Endothelial cell of umbilical vein (primary cell): ENCODE measurements at regions not wholly inside any gene's neighbourhood (a gene's known extent, or its start where the extent isn't known, plus 50 kb on each side); places are given as distances from the start of the nearest gene placed in this dataset.

Source experiments
- BruUV-seq: library from RNA; stranded (reverse); fragments of 400-500 nt; replicated peaks from 2 replicates; lab custom pipeline; 2021; lab: Mats Ljungman, UMichigan
- CTCF ChIA-PET: fragments of 300-600, 350-600 bp; sonication (Branson Sonifier 250); formaldehyde crosslinking; loops from one replicate; lab custom pipeline; 2021; ENCODE audit warnings: antibody characterized with exemption, inconsistent platforms; lab: Charles Lee
- POLR2A ChIA-PET: fragments of 300-600, 350-600 bp; sonication (Branson Sonifier 250); formaldehyde crosslinking; loops from one replicate; lab custom pipeline; 2021; ENCODE audit warnings: antibody characterized with exemption, inconsistent platforms; lab: Charles Lee
- DNase-seq: peaks from one replicate; pipeline ENCODE4 v3.0.0-alpha.2; 2011; ENCODE audit warnings: low read depth, low spot score
- FAIRE-seq: peaks from 2 replicates; lab custom pipeline; 2011; peaks lifted over from hg19 to GRCh38; lab: Jason Lieb, UNC
- H2AFZ ChIP-seq: 2 replicates; pipeline ENCODE4 v1.6.0; 2012; ENCODE audit warnings: low read depth, low read length, control low read depth, inconsistent platforms
- H3K27ac ChIP-seq: 2 replicates; pipeline ENCODE4 v1.5.1; 2011; ENCODE audit warnings: low read depth, mild to moderate bottlenecking, control low read depth, low read length, moderate library complexity; ENCODE audit not compliant: insufficient read depth
- H3K27me3 ChIP-seq, 2 experiments: 2 replicates each; pipeline versions ENCODE4 v1.6.0 to v1.6.1; 2011; ENCODE audit warnings: low read length in 2 of 2, mixed read lengths in 1 of 2; ENCODE audit not compliant: control insufficient read depth in 2 of 2, insufficient read depth in 2 of 2
- H3K36me3 ChIP-seq, 2 experiments: 2 replicates in 1 of 2; 3 replicates in 1 of 2; pipeline ENCODE4 v1.5.1; 2011; ENCODE audit warnings: low read length in 2 of 2, mild to moderate bottlenecking in 1 of 2, moderate library complexity in 1 of 2; ENCODE audit not compliant: control insufficient read depth in 2 of 2, insufficient read depth in 2 of 2; ENCODE audit errors: extremely low read depth in 1 of 2
- H3K4me1 ChIP-seq: 3 replicates; pipeline ENCODE4 v1.5.1; 2011; ENCODE audit warnings: mild to moderate bottlenecking, low read length; ENCODE audit not compliant: control insufficient read depth, insufficient read depth; ENCODE audit errors: extremely low read depth
- H3K4me2 ChIP-seq: 2 replicates; pipeline ENCODE4 v1.6.1; 2011; ENCODE audit warnings: low read length, control low read depth, mixed read lengths; ENCODE audit not compliant: insufficient read depth
- H3K4me3 ChIP-seq, 3 experiments: fragments of 200-600 bp in 1 of 3; sonication (generic), shearing (Covaris generic) in 1 of 3; replicated peaks in 1 of 3; 2 replicates each; pipeline ENCODE4 v1.5.1; 2011 to 2016; ENCODE audit warnings: control low read depth in 3 of 3, low read length in 3 of 3, mild to moderate bottlenecking in 2 of 3, inconsistent platforms in 1 of 3, low read depth in 1 of 3, moderate library complexity in 1 of 3; ENCODE audit not compliant: insufficient read depth in 1 of 3
- H3K79me2 ChIP-seq: 2 replicates; pipeline ENCODE4 v1.6.0; 2012; ENCODE audit warnings: low read length, inconsistent platforms; ENCODE audit not compliant: control insufficient read depth, insufficient read depth
- H3K9ac ChIP-seq: replicated peaks from 2 replicates; pipeline ENCODE3; 2011; ENCODE audit warnings: low read length, control low read depth; ENCODE audit not compliant: insufficient read depth; ENCODE audit errors: extremely low read depth
- H3K9me1 ChIP-seq: replicated peaks from 3 replicates; pipeline ENCODE4 v1.6.0; 2011; ENCODE audit warnings: mild to moderate bottlenecking, low read length; ENCODE audit not compliant: control insufficient read depth, insufficient read depth; ENCODE audit errors: extremely low read depth
- H3K9me3 ChIP-seq: replicated peaks from 2 replicates; pipeline ENCODE4 v1.5.1; 2012; ENCODE audit warnings: low read length, inconsistent platforms; ENCODE audit not compliant: control insufficient read depth, insufficient read depth
- H4K20me1 ChIP-seq: replicated peaks from 2 replicates; pipeline ENCODE3; 2011; ENCODE audit warnings: mild to moderate bottlenecking, low read length; ENCODE audit not compliant: control insufficient read depth, insufficient read depth; ENCODE audit errors: extremely low read depth
- EZH2 ChIP-seq: IDR thresholded peaks from 2 replicates; pipeline ENCODE4 v1.6.1; 2012; ENCODE audit warnings: borderline replicate concordance, low read depth, mild to moderate bottlenecking, moderate library complexity, low read length, inconsistent platforms; ENCODE audit not compliant: severe bottlenecking
- FOS ChIP-seq: IDR thresholded peaks from 2 replicates; pipeline ENCODE4 v1.6.1; 2011; ENCODE audit warnings: mild to moderate bottlenecking, low read length, moderate library complexity, borderline replicate concordance; ENCODE audit not compliant: insufficient read depth
- GATA2 ChIP-seq: IDR thresholded peaks from 2 replicates; pipeline ENCODE4 v1.7.0; 2011; ENCODE audit warnings: low read depth, mild to moderate bottlenecking, moderate library complexity, mixed read lengths, low read length; ENCODE audit not compliant: insufficient read length, insufficient read depth
- JUN ChIP-seq: IDR thresholded peaks from 2 replicates; pipeline ENCODE4 v1.6.1; 2011; ENCODE audit warnings: borderline replicate concordance, low read depth; ENCODE audit not compliant: insufficient read length, insufficient read depth
- MYC ChIP-seq: IDR thresholded peaks from one replicate; pipeline ENCODE4 v1.6.1; 2011; ENCODE audit warnings: mild to moderate bottlenecking, low read depth, low read length
- POLR2A ChIP-seq: IDR thresholded peaks from 2 replicates; pipeline ENCODE4 v1.6.1; 2012; ENCODE audit warnings: low read depth, mild to moderate bottlenecking, control low read depth, low read length
- POLR2AphosphoS5 ChIP-seq: IDR thresholded peaks from 2 replicates; pipeline ENCODE4 v1.6.1; 2012; ENCODE audit warnings: low read depth, mild to moderate bottlenecking, control low read depth, low read length, moderate library complexity; ENCODE audit not compliant: insufficient read depth
- dilution Hi-C: fragments of 300-500 bp; cut with MboI; formaldehyde crosslinking; loops from one replicate; pipeline ENCODE4 v1.15.0; 2019; ENCODE audit warnings: low sequenced_read_pairs; ENCODE audit not compliant: extremely low pct_ligation_motif_present
- intact Hi-C: fragments of 100-400 bp; cut with micrococcal nuclease; formaldehyde crosslinking; loops from one replicate; pipeline ENCODE4 v1.10.0; 2022
- TF ChIP-seq, protein P1 (sequence below), 2 donors: IDR thresholded peaks; 1 replicate in 1 of 2; 2 replicates in 1 of 2; pipeline ENCODE4 v1.5.1; 2011; ENCODE audit warnings: low read length in 2 of 2, mild to moderate bottlenecking in 2 of 2, moderate library complexity in 2 of 2, control low read depth in 1 of 2, inconsistent platforms in 1 of 2, low read depth in 1 of 2; ENCODE audit not compliant: insufficient read depth in 1 of 2; ENCODE audit errors: extremely low read depth in 1 of 2
- TF ChIP-seq, protein P2 (sequence below): IDR thresholded peaks from 2 replicates; pipeline ENCODE4 v1.6.1; 2011; ENCODE audit not compliant: insufficient read depth, insufficient read length

DNA sequence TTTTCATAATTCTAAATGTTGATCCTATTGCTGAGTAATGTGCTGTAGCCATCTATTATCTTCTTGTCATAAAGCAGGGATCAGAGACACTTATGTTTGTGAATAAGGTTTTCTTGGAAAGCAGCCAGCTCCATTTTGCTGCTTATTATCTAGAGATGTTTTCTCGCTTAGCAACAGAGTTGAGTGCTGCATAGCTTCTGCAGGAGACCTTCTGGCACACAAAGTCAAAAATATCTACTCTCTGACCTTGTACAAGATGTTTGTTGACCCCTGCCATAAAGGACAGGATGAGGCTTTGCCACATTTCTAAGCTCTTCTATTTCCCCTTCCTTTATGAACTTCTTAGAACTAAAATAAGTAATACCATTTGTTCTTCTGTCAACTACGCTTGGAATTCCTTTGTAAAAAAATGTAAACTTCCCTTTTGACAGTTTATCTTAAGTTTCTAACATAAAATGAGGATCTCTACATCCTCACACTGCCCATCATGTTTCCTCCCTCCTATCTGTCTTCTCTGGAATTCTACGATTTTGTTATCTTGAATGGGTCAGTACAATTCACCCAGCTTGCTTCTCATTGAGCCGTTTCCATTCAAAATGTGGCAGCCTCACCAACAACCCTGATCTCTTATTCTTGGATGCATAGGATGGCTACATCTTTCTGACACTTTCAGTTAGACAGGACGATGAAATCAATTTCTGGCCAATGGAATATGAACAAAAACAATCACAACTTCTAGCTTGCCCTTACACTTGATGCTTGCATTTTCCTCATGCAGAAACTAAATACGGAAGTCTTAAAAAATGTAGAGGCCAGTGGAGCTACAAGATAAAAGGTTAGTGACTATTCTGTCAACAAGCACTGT, 1377.0 kb downstream of the SUCLG1 start:
- intact Hi-C loops, result loop anchor here (1.0 to 5.0 kb wide), 11 partner anchors 13 to 480 kb away; no protein-coding TSS in a partner anchor
- peak overlapping the region in 1 of 3 experiments; percentile 28 for H3K4me3 ChIP-seq
- peak overlapping the region; percentile 94 for H3K27ac ChIP-seq
- no peaks in the 10 kb centered on the region for H4K20me1 ChIP-seq
- BruUV-seq, result TSS peak; percentile 86
- POLR2A ChIA-PET, result interaction anchor here (1.0 to 1.4 kb wide), 5 partner anchors 12 to 287 kb away, joined by 3 to 5 read pairs (median 4); no protein-coding TSS in a partner anchor
- no peaks in the 10 kb centered on the region for H3K79me2 ChIP-seq
- no peaks in the 10 kb centered on the region for H3K36me3 ChIP-seq
- no peaks in the 10 kb centered on the region for H3K9me1 ChIP-seq
- no peaks in the 10 kb centered on the region for H3K9me3 ChIP-seq
- CTCF ChIA-PET, result interaction anchor here (0.6 to 2.9 kb wide), 8 partner anchors 13 to 391 kb away, joined by 3 to 21 read pairs (median 6); no protein-coding TSS in a partner anchor
- peaks cover 25% of the 10 kb centered on the region for H3K4me1 ChIP-seq
- no peaks in the 10 kb centered on the region for H3K27me3 ChIP-seq
- H3K4me2 ChIP-seq, result peak overlapping the region; percentile 84
- dilution Hi-C loops, result no loop called here
- DNase-seq, result peak; percentile 100
- TF ChIP-seq GATA2 (peak; percentile 83), EZH2 (no peak), POLR2AphosphoS5 (peak; percentile 85), POLR2A (peak; percentile 67), MYC (no peak), FOS (peak; percentile 30), JUN (peak; percentile 75)
- TF ChIP-seq, protein P1, sequence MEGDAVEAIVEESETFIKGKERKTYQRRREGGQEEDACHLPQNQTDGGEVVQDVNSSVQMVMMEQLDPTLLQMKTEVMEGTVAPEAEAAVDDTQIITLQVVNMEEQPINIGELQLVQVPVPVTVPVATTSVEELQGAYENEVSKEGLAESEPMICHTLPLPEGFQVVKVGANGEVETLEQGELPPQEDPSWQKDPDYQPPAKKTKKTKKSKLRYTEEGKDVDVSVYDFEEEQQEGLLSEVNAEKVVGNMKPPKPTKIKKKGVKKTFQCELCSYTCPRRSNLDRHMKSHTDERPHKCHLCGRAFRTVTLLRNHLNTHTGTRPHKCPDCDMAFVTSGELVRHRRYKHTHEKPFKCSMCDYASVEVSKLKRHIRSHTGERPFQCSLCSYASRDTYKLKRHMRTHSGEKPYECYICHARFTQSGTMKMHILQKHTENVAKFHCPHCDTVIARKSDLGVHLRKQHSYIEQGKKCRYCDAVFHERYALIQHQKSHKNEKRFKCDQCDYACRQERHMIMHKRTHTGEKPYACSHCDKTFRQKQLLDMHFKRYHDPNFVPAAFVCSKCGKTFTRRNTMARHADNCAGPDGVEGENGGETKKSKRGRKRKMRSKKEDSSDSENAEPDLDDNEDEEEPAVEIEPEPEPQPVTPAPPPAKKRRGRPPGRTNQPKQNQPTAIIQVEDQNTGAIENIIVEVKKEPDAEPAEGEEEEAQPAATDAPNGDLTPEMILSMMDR (IDR thresholded peaks at IDR 0.05; ENCODE audit: extremely low read depth in 1 of 2, insufficient read depth in 1 of 2, low read depth in 1 of 2, low read length in 2 of 2), result no peak
- TF ChIP-seq, protein P2, sequence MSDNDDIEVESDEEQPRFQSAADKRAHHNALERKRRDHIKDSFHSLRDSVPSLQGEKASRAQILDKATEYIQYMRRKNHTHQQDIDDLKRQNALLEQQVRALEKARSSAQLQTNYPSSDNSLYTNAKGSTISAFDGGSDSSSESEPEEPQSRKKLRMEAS, result no peak
- peak; percentile 96 for FAIRE-seq
- peak overlapping the region; percentile 62 for H3K9ac ChIP-seq
- H2AFZ ChIP-seq, result peak overlapping the region; percentile 61
